ENCODE measurements at regions not wholly inside any gene's neighbourhood (a gene's known extent, or its start where the extent isn't known, plus 50 kb on each side); places are given as distances from the start of the nearest gene placed in this dataset.
"Not testable (repeated sequence)": the region's sequence is repeated elsewhere in the genome, so short reads cannot be mapped to it uniquely, and the experiment has no call there.

DNA sequence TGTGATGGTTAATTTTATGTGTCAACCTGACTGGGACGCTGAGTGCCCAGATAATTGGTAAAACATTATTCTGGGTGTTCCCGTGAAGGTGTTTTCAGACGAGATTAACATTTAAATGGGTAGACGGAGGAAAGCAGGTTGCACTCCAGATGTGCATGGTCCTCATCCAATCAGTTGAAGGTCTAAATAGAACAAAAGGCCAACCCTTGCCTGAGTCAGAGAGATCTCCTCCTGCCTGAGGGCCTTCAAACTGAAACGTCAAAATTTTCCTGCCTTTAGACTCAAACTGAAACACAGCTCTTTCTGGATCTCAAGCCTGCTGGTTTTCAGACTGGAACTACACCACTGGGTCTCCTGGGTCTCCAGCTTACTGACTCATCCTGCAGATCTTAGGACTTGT, 73.5 kb downstream of the NPIPA8 start:
- DNase-seq (ENCODE audit: low read depth): not testable (repeated sequence)

DNA sequence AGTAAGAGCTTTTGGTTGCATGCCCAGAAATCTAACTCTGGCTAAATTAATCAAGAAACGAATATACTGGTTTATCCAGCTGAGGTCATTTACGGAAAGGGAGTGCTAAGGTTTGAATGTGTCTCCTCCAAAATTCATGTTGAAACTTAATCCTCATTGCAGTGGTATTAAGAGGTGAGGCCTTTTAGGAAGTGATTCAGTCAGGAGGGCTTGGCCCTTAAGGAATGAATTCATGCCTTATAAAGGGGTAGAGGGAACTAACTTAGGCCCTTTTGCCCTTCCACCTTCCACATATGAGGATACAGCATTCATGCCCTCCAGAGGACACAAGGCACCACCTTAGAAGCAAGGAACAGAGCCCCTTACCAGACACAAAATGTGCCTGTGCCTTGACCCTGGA, 74.7 kb downstream of the NPIPA8 start:
- DNase-seq (ENCODE audit: low read depth): not testable (repeated sequence)

DNA sequence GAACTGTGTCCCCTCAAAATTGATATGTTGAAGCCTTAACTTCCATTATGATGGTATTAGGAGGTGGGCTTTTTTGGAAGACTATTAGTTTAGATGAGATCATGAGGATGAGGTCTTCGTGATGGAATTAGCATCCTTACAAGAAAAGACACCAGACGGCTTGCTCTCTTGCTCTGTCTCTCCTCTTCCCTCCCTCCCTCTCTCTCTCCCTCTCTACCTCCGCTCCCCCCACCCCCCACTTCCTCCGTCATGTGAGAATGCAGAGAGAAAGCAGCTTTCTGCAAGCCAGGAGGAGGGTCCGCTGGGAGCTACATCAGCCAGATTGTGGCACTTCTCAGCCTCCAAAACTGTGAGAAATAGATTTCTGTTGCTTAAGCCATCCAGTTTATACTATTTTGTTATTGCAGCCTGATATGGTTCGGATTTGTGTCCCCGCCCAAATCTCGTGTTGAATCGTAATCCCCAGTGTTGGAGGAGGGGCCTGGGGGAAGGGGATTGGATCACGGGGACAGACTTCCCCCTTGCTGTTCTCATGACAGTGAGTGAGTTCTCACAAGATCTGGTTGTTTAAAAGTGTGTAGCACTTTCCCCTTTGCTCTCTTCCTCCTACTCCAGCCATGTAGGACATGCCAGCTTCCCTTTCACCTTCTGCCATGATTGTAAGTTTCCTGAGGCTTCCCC, 76.9 kb downstream of the NPIPA8 start:
- DNase-seq (ENCODE audit: low read depth): not testable (repeated sequence)

DNA sequence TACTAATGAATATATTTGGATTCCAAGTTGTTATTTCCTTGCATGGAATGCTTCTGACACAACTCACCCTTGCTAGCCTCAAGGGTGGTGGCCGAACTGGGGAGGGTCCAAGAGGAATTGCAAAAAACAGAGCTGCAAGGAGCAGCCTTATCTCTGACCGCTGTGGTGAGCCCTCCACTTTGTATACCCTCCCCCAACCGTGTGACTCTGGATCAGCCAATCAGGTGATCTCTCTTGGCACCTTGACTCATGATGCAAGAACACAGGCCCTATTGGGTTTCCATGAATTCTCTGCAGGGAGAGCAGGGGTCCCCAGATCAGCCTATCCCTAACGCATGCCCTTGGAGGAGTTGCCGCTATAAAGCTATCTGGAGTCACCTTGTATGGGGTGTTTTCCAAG, 83.6 kb downstream of the NPIPA8 start:
- not testable (repeated sequence) for DNase-seq (ENCODE audit: low read depth)

DNA sequence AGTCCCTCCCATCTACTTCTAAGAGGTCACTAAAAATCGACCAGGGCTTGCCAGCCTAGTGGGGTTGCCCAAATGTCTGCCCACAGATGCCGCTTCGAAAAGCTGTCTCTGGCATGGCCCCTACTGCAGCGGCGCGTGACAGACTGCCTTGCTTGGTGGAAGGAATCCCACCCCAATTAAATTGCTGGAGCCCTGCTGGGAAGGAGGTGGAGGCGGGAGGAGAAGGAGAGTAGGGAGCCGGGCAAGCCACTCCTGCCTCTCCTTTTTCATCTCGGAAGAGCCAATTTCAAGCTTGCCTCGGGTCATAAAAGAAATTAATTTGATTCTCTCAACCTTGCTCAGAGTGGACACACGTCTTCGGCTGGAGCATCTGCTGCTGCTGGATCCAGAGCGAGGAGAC, 106.0 kb downstream of the NPIPA8 start:
- not testable (repeated sequence) for DNase-seq (ENCODE audit: low read depth)

DNA sequence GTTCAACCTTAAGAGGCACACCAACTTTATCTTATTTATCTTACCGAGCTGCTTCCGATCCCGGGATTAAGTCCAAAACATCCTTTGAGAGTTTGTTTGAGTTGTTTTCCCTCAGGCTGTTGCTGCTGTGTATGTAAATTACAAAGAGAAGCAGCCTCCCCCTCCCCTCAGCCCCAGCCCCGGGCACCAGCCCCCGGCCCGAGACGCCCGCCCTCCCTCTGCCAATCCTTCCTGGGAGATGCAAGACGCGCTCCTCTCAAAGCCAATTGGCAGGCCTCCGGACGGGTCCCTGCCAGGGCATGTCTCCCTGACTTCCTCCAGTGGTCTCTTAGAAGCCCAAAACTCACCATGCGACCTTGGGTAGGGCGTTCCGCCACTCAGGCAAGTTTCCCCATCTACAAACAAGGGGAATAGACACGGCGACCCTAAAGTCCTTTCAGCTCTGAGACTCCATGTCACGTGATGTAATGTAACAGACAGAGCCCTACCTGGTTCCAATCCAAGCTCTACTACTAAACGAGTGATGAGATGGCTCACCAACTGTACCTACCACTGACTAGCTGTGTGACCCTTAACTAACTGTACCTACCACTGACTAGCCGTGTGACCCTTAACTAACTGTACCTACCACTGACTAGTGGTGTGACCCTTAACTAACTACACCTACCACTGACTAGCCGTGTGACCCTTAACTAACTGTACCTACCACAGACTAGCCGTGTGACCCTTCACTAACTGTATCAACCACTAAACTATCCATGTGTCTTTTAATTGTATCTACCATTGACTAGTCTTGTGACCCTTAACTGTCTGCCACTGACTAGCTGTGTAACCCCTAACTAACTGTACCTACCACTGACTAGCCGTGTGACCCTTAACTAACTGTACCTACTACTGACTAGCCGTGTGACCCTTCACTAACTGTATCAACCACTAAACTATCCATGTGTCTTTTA, 114.2 kb downstream of the NPIPA8 start:
- not testable (repeated sequence) for DNase-seq (ENCODE audit: low read depth)

DNA sequence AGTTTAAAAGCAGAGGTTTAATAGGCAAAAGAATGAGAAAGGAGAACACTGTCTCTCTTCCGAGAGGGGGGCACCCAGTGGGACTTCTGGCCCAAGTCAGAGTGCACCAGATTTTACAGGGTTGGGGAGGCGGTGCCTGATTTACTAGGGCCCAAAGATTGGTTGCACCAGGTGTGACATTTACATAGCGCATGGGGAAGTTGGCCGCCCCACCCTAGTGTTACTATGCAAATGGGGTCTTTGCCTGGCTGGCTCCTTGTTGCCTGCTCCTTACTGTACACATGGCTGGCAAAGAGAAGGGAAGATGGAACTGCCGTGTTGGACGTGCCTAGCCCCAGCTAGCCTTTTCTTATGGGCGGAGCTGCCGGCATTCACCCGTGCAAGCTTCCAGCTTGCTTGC, 118.8 kb downstream of the NPIPA8 start:
- DNase-seq (ENCODE audit: low read depth): not testable (repeated sequence)

DNA sequence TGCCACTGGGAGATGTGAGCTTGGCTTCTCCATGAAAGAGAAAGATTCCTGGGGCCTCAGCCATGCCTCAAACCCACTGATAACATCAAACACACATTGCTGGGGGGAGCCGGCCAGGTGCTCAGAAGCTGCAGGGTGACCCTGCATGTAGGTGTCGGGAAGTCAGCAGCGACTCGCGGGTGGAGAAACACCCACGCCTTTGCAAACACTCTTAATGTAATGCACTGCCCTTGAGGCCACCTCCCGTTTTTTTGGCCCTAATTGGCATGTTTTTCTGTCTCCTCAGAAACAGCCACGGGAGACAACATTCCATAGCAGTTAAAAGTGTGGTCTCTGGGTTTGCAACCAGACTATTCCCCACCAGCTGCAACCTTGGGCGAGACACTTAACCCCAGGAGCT, 119.7 kb downstream of the NPIPA8 start:
- peak; percentile 1 for DNase-seq (ENCODE audit: low read depth)

DNA sequence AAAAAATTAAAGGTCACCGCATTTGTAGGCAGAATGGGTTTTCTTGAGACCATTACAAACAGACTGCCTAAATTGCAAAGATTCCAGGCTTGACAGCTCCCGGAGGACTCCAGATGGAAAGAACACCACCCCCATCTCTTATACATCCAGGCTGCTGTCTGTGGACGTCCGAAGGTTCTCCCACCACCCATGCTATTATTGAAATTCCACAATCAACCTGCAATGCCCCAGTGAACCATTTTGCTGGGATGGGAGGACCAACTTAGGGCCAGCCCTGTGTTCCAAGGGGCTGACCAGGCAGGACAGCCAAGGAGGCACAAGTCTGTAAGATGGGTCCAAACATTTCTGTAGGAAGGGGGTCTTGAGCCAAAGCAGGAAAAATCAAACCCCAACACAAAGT, 122.7 kb downstream of the NPIPA8 start:
- DNase-seq (ENCODE audit: low read depth): not testable (repeated sequence)

DNA sequence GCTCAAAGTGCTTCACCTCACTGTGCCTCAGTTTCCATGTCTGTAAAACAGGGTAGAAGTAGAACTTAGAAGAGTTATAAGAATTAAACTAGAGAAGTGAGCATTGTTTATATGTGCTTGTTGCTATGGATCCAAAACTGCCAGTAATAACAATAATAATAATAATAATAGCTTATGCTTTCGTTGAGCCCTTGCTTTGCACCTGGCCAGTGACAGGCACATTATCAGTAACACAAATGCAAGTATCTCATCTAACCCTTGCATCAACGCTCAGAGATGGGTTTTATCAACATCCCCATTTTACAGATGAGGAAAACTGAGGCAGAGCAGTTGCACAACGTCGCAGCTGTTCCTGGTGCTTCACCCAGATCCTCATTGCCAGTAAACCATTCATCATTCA, 125.0 kb downstream of the NPIPA8 start:
- not testable (repeated sequence) for DNase-seq (ENCODE audit: low read depth)

DNA sequence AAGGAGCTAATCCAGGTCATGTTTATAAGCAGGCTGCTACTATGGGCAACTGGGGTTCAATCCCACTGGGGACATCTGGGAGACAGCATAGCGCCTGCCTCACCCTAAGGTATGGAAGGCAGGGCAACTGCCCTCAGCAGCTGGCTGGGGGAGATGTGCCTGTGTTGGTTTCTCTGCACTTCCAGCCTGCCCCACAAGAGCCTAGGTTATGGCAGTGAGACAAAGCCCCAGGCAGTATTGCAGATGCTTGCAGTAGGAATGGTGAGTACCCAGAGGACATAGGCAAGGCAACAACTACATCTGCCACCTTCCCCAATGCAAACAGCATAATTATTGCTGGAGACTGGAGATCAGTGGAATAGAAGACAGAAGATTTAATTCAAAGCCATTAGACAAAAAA, 131.8 kb downstream of the NPIPA8 start:
- not testable (repeated sequence) for DNase-seq (ENCODE audit: low read depth)

DNA sequence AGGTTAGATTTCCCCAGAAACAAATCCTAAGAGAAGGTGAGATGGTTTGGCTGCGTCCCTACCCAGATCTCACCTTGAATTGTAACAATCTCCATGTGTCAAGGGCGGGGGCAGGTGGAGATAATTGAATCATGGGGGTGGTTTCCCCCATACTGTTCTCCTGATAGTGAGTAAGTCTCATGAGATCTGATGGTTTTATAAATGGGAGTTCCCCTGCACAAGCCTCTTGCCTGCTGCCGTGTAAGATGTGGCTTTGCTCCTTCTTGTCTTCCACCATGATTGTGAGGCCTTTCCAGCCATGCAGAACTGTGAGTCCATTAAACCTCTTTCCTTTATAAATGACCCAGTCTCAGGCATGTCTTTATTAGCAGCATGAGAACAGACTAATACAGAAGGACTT, 132.2 kb downstream of the NPIPA8 start:
- not testable (repeated sequence) for DNase-seq (ENCODE audit: low read depth)

DNA sequence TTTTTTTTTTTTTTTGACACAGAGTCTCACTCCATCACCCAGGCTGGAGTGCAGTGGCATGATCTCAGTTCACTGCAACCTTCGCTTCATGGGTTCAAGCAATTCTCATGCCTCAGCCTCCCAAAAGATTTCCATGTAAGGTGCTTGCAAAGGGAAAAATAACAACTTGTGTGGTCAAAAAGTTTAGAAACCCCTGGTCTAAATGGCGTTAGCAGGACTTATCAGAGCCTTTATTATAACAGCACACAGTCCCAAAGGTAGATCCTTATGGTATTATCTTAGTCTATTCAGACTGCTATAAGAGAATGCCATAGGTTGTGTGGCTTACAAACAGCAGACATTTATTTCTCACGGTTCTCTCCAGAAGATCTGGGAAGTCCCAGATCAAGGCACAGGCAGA, 135.0 kb downstream of the NPIPA8 start:
- DNase-seq (ENCODE audit: low read depth): not testable (repeated sequence)

DNA sequence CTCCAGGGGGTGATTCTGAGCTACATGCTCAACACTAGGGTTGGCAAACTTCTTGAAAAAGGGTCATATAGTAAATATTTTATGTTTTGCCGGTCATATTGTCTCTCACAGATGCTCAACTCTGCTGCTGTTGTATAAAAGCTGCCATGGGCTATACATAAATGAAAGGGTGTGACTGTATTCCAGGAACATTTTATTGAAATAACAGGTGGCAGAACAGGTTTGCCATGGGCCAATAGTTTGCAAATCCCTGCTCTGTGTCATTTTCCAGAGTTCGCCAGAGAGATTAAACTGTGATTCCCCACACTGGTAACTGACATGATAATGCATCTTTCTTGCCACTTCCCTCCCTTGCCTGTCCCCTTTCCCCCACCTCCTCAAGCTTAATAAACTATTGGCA, 144.1 kb downstream of the NPIPA8 start:
- not testable (repeated sequence) for DNase-seq (ENCODE audit: low read depth)

DNA sequence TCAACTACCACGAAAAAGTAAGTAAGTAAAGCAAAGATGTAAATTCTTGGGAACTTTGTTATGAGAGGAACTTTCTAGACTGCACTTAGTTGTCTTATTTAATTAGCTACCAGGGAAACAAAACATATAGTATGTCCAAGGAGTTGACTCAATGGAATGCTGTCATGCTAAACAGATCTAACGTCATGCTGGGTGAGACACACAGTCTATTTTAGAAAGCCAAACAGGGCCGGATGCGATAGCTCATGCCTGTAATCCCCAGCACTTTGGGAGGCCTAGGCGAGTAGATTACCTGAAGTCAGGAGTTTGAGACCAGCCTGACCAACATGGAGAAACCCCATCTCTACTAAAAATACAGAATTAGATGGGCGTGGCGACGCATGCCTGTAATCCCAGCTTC, 146.4 kb downstream of the NPIPA8 start:
- DNase-seq (ENCODE audit: low read depth): not testable (repeated sequence)

DNA sequence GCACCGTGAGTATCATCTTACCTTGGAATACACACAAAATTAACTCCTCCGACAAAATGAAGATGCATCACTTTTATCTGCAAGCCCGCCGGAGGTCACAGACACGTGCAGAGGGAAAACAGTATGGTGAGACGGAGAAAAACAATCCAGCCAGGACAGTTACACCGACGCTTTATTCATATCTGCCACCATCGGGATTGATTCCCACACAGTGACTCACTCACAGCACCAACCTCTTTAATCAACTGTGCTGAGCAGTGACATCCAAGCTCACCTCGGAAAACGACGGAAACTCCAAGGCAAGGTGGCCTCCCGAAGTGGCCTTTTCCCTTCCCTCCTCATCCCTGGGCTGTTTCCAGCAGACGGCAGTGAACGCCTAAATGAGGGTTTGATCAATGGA, 151.8 kb downstream of the NPIPA8 start:
- DNase-seq (ENCODE audit: low read depth): not testable (repeated sequence)

DNA sequence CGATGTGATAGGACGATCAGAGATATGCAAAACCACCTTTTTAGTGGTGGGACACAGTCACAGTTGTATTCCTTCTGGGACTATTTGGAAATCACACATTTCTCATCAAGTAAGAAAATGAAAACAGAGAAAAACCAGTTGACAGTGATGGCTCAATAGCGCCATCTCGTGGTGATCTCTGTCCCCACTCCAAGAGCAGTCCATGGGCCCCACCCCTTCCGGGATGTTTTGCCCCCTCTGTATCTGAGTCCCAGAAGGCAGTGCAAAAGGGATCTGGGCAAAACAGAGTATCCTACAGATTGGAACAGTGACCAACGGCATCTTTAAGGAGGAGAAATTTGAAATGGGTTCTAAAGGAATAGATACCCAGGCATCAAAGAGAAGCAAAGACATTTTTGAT, 155.5 kb downstream of the NPIPA8 start:
- DNase-seq (ENCODE audit: low read depth): not testable (repeated sequence)

DNA sequence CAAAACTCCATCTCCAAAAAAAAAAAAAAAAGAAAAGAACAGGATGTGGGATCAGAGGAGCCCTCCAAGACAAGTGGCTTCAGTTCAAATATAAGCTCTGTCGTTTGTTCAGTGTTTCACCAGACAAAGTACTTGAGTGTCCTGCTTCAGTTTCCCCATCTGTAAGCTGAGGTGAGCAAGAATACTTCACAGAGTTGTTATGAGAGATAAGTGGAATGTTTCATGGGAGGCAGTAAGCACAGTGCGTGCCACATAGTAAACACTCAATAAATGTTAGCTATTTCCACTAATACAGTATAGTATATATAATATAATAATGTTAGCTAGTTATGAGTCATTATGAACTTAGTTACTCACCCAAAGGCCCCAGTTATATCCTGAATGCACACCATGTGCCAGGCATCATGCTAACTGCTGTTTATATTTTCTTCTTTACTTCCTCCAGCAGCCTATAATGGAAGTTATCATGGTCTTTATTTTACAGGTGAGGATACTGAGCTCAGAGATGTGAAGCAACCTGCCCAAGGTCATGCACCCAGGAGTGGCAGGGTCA, 162.5 kb downstream of the NPIPA8 start:
- not testable (repeated sequence) for DNase-seq (ENCODE audit: low read depth)

DNA sequence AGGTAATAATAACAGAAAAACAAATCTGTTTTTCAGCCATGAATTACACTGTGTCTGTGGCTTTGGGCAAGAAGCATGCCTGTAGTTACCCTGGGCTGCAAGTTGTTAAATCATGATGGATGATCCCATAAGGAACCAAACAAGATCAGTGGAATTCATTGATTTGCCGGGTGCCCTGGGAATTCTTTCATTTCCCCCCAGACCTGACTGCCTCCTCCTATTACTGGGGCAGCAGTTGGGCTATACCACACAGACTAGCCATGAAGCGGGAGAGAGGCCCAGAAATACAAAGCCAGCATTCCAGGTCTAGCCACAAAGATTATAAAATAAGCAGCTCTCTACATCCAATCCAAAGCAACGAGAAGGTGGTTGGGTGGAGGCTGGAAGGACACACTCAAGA, 174.2 kb downstream of the NPIPA8 start:
- not testable (repeated sequence) for DNase-seq (ENCODE audit: low read depth)

DNA sequence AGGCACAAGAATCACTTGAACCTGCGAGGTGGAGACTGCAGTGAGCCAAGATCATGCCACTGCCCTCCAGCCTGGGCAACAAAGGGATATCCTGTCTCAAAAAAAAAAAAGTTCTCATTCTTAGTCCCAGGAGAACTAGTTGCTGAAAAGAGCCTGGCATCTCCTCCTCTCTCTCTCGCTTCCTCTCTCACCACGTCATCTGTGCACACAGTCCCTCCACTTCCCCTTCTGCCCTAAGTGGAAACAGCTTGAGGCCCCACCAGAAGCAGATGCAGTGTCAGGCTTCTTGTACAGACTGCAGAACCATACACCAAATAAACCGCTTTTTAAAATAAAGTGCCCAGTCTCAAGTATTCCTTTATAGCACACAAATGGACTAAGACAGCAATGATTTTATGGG, 175.3 kb downstream of the NPIPA8 start:
- not testable (repeated sequence) for DNase-seq (ENCODE audit: low read depth)

DNA sequence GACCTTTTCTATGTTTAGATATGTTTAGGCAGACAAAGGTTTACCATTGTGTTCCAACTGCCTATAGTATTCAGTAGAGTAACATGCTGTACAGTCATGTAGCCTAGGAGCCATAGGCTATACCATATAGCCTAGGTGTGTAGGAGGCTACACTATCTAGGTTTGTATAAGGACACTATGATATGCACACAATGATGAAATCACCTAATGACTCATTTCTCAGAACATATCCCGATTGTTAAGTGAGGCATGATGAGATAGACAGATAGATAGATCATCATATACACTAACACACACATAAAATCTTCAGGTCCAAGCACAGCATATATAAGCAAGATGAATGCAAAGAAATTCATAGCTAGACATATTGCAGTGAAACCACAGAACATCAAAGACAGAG, 177.4 kb downstream of the NPIPA8 start:
- DNase-seq (ENCODE audit: low read depth): not testable (repeated sequence)

DNA sequence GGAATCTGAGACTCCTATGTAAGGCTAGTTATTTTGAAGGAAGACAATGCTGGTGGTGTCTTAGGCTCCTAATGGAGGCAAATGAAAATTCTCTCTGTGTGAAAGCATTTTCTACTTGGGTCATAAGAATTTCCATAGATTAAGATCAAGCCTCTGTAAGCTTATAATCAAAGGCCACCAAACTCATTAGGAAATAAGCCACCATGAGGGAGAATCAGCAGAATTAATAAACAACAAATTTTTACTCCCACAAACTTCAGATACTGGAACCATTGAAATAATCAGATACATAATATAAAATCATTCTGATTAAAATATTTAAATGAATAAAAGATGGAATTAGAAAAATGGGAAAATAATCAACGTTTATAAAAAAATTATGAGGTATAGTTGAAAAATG, 178.7 kb downstream of the NPIPA8 start:
- not testable (repeated sequence) for DNase-seq (ENCODE audit: low read depth)

DNA sequence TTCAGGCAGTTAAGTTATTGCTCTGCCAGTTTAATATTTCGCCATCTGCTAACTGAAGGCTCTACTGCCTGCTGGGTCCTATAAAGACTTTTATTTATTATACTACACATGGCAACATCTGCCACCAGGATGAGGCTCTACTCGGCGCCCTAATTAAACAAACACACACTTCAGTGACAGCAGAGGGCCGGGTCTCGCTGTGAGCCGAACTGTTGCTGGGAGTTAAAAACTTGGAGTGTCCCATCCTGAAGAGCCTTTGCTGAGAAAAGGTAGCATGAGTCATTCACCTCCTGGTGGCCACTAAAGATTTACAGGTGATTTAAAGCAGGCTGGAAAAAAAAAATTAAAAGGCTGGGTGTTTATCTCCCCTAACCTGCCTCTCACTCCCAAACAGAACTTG, 183.7 kb downstream of the NPIPA8 start:
- DNase-seq (ENCODE audit: low read depth): not testable (repeated sequence)
